ENCODE measurements at regions not wholly inside any gene's neighbourhood (a gene's known extent, or its start where the extent isn't known, plus 50 kb on each side); places are given as distances from the start of the nearest gene placed in this dataset.
"Not testable (repeated sequence)": the region's sequence is repeated elsewhere in the genome, so short reads cannot be mapped to it uniquely, and the experiment has no call there.

GRCh38 chr7:36040679-36041078, 112.4 kb upstream of the EEPD1 start:
- DNase-seq: no peak

GRCh38 chr7:36044101-36044892, 108.8 kb upstream of the EEPD1 start:
- no peak for DNase-seq

GRCh38 chr7:36045326-36045725, 107.7 kb upstream of the EEPD1 start:
- DNase-seq: no peak

GRCh38 chr7:36045830-36046341, 107.2 kb upstream of the EEPD1 start:
- no peak for DNase-seq

- no peak for DNase-seq
Observed at GRCh38 chr7:36047091-36047658, 105.9 kb upstream of the EEPD1 start.

GRCh38 chr7:36048141-36048901, 104.7 kb upstream of the EEPD1 start:
- DNase-seq: no peak

- DNase-seq: no peak
Observed at GRCh38 chr7:36048902-36049240, 104.2 kb upstream of the EEPD1 start.

- DNase-seq: no peak
Observed at GRCh38 chr7:36051501-36051900, 101.6 kb upstream of the EEPD1 start.

GRCh38 chr7:36053589-36053988, 99.5 kb upstream of the EEPD1 start:
- DNase-seq: no peak

- DNase-seq: no peak
Observed at GRCh38 chr7:36054637-36055036, 98.4 kb upstream of the EEPD1 start.

- no peak for DNase-seq
Observed at GRCh38 chr7:36055207-36055606, 97.8 kb upstream of the EEPD1 start.

- DNase-seq: no peak
Observed at GRCh38 chr7:36057323-36057722, 95.7 kb upstream of the EEPD1 start.

GRCh38 chr7:36058020-36058592, 94.9 kb upstream of the EEPD1 start:
- DNase-seq: no peak

GRCh38 chr7:36060388-36060787, 92.7 kb upstream of the EEPD1 start:
- not testable (repeated sequence) for DNase-seq

GRCh38 chr7:36062154-36062815, 90.8 kb upstream of the EEPD1 start:
- DNase-seq: no peak

GRCh38 chr7:36064676-36065075, 88.4 kb upstream of the EEPD1 start:
- DNase-seq: no peak

- not testable (repeated sequence) for DNase-seq
Observed at GRCh38 chr7:36065563-36066342, 87.3 kb upstream of the EEPD1 start.

- DNase-seq: no peak
Observed at GRCh38 chr7:36066343-36066664, 86.8 kb upstream of the EEPD1 start.

- DNase-seq: no peak
Observed at GRCh38 chr7:36070230-36070629, 82.8 kb upstream of the EEPD1 start.

GRCh38 chr7:36071605-36072004, 81.4 kb upstream of the EEPD1 start:
- no peak for DNase-seq

GRCh38 chr7:36072620-36073019, 80.4 kb upstream of the EEPD1 start:
- DNase-seq: no peak

- no peak for DNase-seq
Observed at GRCh38 chr7:36075561-36075960, 77.5 kb upstream of the EEPD1 start.
